ENCODE measurements at regions not wholly inside any gene's neighbourhood (a gene's known extent, or its start where the extent isn't known, plus 50 kb on each side); places are given as distances from the start of the nearest gene placed in this dataset.

DNA sequence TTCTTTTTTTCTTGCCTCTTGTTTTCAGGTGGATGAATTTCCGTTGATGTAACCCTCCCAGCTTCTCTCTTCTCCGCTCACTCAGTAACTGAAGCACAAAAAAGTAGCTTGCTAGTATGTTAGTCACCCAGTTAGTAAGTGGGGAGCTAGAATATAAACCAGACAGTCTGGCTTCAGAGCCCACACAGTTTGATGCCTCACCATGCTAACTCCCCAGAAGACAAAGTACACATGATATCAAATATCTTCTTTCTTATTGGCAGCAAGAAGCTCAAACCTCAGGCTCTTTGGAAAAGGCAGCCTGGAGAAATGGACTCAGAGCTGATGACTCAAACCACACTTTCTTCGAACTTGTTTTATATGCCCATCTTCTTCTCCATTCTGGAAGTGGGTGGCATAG is 187.5 kb upstream of the PLXNA2 start:
- TF ChIP-seq, protein P1, sequence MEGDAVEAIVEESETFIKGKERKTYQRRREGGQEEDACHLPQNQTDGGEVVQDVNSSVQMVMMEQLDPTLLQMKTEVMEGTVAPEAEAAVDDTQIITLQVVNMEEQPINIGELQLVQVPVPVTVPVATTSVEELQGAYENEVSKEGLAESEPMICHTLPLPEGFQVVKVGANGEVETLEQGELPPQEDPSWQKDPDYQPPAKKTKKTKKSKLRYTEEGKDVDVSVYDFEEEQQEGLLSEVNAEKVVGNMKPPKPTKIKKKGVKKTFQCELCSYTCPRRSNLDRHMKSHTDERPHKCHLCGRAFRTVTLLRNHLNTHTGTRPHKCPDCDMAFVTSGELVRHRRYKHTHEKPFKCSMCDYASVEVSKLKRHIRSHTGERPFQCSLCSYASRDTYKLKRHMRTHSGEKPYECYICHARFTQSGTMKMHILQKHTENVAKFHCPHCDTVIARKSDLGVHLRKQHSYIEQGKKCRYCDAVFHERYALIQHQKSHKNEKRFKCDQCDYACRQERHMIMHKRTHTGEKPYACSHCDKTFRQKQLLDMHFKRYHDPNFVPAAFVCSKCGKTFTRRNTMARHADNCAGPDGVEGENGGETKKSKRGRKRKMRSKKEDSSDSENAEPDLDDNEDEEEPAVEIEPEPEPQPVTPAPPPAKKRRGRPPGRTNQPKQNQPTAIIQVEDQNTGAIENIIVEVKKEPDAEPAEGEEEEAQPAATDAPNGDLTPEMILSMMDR (IDR thresholded peaks at IDR 0.05): no peak
- no peak for TF ChIP-seq POLR2AphosphoS5 (IDR thresholded peaks at IDR 0.05)
- no peak for TF ChIP-seq POLR2A (IDR thresholded peaks at IDR 0.05)
